ENCODE measurements at regions not wholly inside any gene's neighbourhood (a gene's known extent, or its start where the extent isn't known, plus 50 kb on each side); places are given as distances from the start of the nearest gene placed in this dataset.

DNA sequence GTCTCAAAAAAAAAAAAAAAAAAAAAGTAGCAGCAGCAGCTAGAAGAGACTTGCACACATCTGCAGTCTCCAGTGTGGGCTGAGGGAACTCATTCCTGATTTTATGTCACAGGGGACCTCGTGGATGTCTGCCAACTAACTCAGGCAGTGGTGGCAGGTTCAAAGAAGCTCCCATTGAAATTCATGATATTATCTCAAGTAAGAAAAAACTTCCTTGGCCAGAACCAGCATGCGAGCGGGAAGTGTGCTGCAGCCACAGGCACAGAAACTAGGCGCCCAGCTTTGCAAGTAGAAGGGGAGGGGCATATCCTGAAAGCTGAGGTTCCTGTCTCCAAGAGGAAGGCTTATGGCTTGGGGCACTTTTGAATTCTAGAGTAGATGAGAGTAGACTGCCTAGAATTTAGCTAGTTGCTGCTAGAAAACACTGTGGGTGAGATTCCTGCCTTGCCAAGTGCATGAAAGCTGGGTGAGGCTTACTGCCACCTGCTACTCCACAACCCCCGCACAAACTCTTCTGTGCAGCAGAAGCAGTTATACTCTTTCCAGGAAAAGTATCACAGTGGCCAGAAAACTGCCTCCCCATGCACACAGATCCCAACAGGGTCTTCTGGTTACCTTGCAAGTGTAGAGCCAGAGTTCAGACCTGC is 603.8 kb upstream of the CA10 start:
- no peak for DNase-seq (ENCODE audit: extremely low read depth, low read depth, low spot score)

DNA sequence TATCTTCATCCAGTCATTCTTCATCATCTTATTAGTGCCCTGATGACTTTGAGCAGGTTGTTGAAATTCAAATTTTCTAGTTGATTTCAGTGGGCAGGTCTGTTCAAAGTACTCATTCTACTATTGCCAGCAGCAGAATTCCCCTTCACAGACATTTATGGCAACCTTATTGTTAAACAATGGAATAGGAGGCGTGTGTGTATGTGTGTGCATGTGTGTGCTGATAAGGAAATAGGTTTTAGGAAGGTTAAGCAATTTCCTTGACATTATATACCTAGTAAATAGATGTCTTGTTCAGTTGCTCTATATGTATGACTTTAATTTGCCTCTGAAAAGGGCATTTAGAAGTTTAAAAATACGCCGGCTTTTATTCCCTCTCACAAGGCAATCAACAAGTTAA is 601.4 kb upstream of the CA10 start:
- no peak for DNase-seq (ENCODE audit: extremely low read depth, low read depth, low spot score)

DNA sequence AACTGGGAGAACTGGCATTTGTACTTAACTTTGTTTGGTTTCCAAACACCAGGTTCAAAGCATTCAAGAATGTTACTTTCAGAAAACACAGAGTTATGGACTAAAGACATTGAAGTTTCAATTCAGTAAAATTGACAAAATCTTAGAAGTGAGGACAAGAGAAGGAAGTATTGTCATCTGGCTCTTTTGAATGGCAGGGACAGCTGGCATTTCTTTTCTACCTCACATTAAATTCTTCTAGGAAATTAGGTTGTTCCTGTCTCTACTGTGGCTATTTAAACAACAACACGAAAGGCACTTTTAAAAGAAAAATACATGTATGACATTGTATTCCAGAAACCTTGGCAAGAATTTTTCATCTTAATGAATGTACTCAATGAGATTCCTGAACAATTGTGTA is 600.0 kb upstream of the CA10 start:
- DNase-seq (ENCODE audit: extremely low read depth, low read depth, low spot score): no peak

DNA sequence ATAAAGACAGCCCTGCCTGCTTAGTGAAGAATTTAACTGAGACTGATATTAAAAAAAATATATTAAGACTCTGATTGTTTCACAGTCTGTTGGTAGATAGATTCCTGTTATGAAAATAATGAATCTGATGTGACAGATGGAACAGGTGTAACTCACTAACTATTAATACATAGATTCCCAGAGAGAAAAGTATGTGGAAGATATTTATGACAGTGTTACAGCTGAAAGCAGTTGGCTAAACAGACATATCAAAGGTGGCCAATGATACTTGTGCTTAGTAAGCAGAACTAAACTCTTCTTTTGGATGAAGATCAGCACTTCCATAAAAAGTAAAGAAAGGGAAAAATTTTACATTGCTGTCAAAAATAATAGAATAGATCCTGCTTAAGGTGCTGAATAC is 598.2 kb upstream of the CA10 start:
- DNase-seq (ENCODE audit: extremely low read depth, low read depth, low spot score): no peak

DNA sequence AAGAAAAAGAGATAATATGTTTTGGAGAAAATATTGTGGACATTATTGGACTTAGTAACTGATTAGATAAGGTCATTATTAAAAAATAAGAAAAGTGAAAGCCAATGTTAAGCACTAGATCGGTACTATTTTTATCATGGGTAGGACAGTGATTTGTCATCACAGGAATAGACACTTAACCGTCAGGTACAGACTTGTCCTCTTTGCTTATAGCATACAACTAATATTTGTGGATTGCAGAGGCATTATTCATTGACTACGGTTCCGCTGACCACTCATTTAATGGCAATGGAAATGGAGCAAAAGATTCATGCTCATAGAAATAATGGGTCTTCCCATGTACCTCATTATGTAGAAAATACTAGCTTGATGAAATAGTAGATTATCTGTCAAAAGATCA is 596.3 kb upstream of the CA10 start:
- no peak for DNase-seq (ENCODE audit: extremely low read depth, low read depth, low spot score)

DNA sequence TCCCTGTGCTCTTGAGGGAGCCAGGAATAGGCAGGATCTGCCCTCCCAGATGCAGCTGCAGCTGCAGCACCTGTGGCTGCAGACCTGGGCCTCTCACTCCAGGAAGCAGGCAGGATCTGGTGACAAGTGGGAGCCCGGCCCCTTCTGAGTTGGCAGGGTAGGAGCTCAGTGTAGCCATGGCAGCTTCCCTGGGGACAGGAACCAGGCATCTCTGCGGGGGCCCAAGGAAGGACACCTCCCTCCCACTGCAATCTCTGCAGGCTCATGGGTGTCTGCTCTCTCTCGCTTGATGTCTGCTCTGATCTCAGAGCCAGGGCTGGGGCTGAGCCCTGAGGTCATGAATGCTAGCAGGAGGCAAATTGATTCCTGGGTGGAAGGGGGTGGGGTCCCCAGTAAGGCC is 592.5 kb upstream of the CA10 start:
- no peak for DNase-seq (ENCODE audit: extremely low read depth, low read depth, low spot score)

DNA sequence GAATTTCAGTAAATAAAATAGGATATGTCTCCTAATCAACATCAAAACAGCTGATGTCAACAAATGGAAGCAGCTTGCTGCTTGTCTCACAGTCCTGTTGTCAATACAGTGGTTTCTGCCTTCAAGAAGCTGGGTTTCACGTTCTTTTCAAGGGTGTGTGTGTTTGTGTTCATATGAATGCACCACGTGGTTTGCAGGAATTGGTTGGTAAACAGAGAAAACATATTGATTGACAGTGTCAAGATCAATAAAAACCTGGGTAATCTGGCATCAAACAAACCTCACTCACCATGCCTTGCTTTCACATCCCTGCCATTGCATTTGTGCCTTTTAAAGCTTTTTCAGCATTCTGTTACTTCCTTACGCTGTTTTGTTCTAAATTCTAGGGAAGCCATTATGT is 585.7 kb upstream of the CA10 start:
- DNase-seq (ENCODE audit: extremely low read depth, low read depth, low spot score): no peak

DNA sequence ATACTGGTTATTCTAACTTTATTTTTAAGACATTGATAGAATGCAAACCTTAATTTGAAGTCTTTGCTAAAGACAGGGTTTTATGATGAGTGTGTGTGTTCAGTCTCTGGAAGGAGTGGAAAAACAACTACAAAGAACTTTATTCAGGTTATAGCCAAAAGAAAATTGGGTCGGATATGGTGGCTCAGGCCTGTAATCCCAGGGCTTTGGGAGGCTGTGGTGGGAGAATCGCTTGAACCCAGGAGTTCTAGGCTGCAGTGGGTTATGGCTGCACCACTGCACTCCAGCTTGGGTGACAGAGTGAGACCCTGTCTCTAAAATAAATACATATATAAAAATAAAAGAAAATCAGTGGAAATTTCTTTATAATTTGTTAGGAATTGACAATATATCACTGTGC is 581.5 kb upstream of the CA10 start:
- no peak for DNase-seq (ENCODE audit: extremely low read depth, low read depth, low spot score)

DNA sequence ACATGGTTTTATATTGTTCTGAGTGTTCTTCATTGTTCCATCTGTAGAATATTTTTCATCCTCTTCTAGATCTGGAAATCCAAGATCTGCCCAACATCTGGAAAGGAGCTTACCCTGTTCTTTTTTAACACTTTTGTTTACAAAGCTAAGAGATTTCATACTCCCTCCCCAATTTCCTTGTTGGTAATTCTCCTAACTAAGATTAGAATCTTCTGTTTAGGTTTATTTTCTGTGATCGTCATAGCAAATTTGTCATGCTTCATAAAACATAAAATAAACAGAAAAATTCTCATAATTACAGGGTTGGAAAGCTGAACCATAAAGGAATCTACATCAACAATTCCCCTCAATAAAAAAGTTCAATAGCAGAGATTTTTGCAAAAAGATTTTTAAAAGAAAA is 580.3 kb upstream of the CA10 start:
- DNase-seq (ENCODE audit: extremely low read depth, low read depth, low spot score): no peak

DNA sequence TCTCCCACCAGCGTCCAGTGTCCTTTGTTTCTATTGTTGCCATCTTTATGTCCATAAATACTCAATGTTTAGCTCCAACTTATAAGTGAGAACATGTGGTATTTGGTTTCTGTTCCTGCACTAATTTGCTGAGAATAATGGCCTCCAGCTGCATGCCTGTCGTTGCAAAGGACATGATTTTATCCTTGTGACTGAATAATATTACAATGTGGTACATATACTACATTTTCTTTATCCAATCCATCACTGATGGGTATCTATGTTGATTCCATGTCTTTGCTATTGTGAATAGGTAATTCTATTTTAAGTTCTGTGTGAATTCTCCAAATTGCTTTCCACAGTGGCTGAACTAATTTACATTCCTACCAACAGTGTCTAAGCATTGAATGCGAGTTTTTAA is 578.6 kb upstream of the CA10 start:
- DNase-seq (ENCODE audit: extremely low read depth, low read depth, low spot score): no peak

DNA sequence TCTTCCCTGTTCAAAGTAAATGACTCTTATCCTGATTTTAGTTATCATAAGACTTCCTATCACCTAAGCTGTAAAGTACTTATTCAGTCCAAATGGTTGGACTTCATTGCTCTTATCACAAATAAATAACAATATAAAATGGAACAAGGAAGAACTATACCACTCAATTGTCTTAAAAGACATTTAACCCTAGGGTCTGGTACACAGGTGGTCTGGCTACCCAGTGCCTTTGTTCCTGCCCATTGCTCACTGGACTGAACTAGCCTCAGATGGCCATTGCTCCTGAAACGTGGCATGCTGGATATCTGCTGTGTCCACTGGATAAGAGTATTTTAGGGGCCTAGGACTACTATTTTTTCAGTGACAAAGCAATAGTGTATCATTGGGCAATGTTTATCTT is 574.3 kb upstream of the CA10 start:
- no peak for DNase-seq (ENCODE audit: extremely low read depth, low read depth, low spot score)

DNA sequence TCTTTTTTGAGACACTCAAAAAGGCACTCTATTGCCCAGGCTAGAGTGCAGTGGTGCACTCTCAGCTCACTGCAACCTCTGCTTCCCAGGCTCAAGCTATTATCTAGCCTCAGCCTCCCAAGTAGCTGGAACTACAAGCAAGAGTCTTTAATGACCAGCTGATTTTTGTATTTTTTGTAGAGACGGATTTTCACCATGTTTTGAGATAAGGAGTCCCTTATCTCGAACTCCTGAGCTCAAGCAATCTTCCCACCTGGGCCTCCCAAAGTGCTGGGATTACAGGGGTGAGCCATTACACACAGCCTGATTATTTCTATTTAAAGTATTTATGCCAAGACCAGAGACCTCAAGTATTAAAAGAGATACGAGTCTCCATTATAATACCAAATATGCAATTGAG is 566.1 kb upstream of the CA10 start:
- DNase-seq (ENCODE audit: extremely low read depth, low read depth, low spot score): no peak

DNA sequence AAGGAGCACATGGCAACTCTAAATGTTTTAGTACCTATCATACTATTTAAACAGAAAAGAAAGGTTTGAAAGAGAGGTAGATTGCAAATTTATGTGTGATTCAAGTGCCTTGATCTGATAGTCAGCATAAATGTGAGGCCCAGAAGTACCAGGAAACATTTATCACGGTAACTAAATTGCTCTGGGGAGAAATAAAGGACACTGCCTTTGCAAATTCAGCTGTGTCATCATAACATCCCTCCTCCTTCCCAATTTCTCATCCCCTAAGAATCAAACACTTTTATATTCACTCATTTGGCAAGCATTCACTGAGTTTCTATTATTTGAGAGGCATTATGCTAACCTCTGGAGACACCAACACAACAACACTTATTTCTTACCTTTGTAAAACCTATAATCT is 563.4 kb upstream of the CA10 start:
- no peak for DNase-seq (ENCODE audit: extremely low read depth, low read depth, low spot score)

DNA sequence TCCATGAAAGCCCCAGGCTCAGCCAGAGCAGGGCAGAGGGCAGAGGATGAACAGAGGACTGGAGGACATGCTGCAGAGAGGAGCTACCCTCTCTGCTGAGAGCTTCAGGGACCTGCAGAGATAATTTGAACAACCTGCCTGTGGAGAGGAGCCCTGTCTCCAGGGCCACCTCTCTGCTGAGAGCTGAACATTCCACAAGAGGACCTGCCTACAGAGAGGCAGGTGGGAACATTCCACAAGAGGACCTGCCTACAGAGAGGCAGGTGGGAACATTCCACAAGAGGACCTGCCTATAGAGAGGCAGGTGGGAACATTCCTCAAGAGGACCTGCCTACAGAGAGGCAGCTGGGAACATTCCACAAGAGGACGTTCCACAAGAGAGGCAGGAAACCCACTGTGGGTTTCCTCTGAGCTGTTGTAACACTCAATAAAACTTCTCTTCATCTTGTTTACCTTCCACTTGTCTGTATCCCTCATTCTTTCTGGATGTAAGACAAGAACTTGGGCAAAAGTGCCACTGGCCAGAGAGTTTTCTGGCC is 551.9 kb upstream of the CA10 start:
- no peak for DNase-seq (ENCODE audit: extremely low read depth, low read depth, low spot score)

DNA sequence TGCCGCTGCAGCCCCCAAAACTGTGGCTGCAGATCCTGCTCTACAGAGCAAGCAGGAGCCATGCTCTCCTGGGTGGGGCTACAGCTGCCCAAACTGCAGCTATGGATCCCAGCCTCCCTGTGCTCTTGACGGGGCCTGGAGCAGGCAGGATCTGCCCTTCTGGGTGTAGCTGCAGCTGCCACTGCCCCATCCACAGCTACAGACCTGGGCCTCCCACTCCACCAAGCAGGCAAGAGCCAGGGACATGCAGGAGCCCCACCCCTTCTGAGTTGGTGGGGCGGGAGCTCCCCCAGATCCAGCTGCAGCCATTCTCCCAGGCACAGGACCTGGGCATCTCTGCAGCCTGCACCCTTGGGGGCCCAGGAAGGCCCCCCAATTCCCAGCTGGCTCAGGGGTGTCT is 551.2 kb upstream of the CA10 start:
- no peak for DNase-seq (ENCODE audit: extremely low read depth, low read depth, low spot score)

DNA sequence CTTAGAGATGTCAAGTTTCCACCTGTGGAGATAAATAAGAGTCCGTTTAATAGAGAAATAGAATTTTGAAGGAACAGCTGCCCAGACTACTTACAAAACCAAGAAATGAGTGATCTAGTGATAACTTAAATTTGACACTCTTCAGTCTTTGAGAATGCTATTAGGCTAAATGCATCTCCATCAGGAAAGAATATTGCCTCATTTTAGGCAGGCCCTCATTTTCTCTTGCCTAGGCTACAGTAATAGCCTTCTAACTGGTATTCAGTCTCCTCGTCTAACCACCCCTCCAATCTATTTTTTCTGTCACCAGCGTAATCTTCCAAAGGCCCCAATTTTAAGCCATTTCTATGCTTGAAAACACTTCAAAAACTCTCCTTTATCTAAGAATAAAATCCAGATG is 537.8 kb upstream of the CA10 start:
- DNase-seq (ENCODE audit: extremely low read depth, low read depth, low spot score): no peak

DNA sequence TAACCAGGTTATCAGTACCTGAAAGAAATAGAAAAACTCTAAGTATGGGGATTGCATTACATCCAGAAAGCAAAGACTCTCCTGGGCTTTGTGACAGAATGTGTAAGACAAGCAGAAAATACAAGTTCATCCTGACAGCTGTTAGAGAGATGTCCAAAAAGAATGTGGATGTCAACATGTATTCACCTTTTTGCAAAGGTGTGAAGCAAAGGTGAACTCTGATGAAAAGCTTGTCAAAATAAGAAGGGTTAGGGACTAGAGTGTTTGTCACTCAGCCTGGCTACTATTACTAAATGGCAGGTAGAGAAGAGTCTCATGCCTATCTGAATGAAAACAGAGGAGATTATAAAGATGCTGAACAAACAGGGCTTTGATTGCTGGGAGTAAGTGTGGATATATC is 527.6 kb upstream of the CA10 start:
- DNase-seq (ENCODE audit: extremely low read depth, low read depth, low spot score): no peak

DNA sequence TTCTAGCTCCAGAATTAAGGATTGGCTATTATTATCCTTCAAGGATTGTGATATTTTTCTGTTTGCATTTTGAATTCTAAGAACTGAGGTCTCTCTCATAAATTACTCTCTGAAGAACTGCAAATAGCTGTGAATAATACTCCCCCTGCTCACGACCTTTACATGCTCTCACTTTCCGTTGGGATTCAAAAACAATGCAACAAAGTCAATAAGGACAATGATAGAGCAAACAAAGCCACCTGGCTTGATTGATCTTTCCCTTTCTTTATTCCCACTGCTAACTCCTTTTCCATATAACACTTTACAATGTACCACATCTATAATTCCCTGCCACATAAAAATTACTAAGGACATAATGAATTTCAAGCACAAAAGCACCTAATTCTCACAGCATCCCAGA is 523.0 kb upstream of the CA10 start:
- DNase-seq (ENCODE audit: extremely low read depth, low read depth, low spot score): no peak

DNA sequence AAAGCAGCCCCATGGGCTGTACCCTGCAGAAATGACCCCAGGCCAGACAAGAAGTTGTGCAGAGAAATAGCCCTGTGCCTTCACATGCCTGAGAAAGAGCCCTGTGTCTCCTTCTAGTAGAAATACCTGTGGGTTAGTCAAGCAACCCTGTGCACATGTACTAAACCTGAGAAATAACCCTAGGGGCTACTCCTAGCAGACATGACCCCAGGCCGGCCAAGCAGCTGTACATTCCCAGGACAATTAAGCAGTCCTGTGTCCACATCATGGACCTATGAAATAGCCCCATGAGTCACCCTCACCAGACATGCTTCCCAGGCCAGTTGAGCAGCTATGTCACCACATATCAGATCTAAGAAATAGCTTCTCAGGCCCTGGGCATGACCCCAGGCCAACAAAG is 519.7 kb upstream of the CA10 start:
- DNase-seq (ENCODE audit: extremely low read depth, low read depth, low spot score): no peak

DNA sequence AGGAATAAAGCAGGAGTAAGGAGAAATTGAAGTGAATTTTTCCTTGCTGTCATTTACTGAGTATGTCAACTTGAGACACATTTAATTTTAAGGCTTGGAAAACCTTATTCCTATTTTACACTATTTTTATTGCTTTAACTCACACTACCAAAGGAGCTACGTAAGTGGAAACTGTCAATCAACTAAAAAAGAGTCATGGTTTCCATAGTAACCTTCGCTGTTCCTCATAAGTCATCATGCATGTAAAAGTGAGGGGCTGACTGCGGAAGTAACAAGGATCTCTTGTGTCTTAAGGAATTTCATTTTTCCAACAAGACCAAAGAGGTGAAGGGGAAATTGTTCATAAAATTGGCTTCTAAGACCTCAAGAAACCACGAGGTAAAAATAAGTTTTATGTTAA is 516.2 kb upstream of the CA10 start:
- DNase-seq (ENCODE audit: extremely low read depth, low read depth, low spot score): no peak

DNA sequence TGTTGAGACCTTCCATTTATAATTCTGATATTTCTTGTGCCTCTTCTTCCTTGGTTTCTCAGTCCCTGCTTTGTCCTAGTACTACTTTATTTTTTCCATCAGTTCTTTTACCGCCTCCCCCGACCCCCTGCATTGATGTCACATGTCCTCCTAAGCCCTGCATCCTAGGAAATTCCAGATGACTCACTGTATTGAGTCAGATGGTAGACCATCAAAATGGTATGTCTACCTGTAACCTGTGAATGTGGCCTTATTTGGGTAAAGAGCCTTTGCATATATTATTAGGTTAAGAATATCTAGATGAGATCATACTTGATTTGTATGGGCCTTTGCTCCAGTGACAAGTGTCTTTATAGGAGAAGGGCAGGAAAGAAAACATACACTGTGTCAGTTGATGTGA is 515.3 kb upstream of the CA10 start:
- no peak for DNase-seq (ENCODE audit: extremely low read depth, low read depth, low spot score)

DNA sequence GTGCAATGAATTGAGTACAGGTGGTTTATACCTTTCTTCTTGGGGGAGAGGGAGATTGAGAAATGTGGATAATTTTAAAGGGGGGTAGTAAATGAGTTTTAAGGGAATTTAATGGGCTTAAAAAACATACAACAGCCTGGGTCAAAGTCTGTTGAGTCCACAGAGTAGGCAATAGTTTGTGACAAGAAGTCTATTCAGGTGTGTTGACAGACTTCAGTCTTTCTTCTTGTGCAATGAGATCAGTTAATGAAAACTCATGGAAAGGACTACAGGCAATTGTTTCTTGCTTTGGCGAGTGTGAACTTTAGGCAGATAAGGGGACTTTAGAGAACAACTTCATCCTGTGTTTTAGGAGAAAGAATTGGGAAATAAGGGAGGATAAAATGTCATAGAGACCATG is 507.8 kb upstream of the CA10 start:
- no peak for DNase-seq (ENCODE audit: extremely low read depth, low read depth, low spot score)

DNA sequence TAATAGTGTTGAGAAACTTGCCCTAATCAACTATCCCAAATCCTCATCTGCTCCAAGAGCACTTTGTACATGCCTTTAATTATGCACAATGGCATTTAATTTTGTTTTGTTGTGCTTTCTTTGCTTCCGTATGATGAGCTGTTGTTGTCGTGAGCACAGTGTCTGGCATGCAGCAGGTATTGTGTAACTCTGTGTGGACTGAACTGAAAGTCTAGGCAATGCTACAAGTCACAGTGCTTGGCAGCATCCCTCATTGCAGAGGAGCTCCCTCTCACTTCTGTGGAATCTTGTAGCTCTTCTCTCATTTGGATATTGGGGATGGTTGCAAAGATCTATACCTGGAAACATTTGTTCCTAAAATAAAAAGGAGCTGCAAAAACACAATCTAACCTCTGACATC is 502.2 kb upstream of the CA10 start:
- no peak for DNase-seq (ENCODE audit: extremely low read depth, low read depth, low spot score)
